Transverse colon (tissue), 4 donors: ENCODE measurements at regions not wholly inside any gene's neighbourhood (a gene's known extent, or its start where the extent isn't known, plus 50 kb on each side); places are given as distances from the start of the nearest gene placed in this dataset.
A peak's percentile ranks its signal among the peaks of the same experiment; 100 is the strongest.
"Not testable (repeated sequence)": the region's sequence is repeated elsewhere in the genome, so short reads cannot be mapped to it uniquely, and the experiment has no call there.

ENCODE experiments used
- DNase-seq: peaks from one replicate; pipeline ENCODE4 v3.0.0-alpha.2; 2019
- H3K27ac ChIP-seq, 4 donors: fragments of 200-600 bp; sonication (generic); 2 replicates each; pipeline ENCODE4 v1.5.1; 2016 to 2018; ENCODE audit warnings: inconsistent platforms in 4 of 4
- H3K27me3 ChIP-seq: fragments of 200-600 bp; sonication (generic); 2 replicates; pipeline ENCODE4 v1.5.1; 2017; ENCODE audit warnings: inconsistent platforms
- H3K36me3 ChIP-seq, 4 donors: fragments of 200-600 bp; sonication (generic); 2 replicates each; pipeline ENCODE4 v1.5.1; 2017 to 2019; ENCODE audit warnings: inconsistent platforms in 4 of 4
- H3K4me1 ChIP-seq, 4 donors: fragments of 200-600 bp; sonication (generic); 2 replicates each; pipeline ENCODE4 v1.5.1; 2017 to 2020; ENCODE audit warnings: inconsistent platforms in 4 of 4
- H3K4me3 ChIP-seq, 4 donors: fragments of 200-600 bp; sonication (generic); 1 replicate in 1 of 4; 2 replicates in 3 of 4; pipeline versions ENCODE4 v1.5.1 to v1.6.1; 2017 to 2019; ENCODE audit warnings: inconsistent platforms in 4 of 4
- H3K9me3 ChIP-seq, 2 donors: fragments of 200-600 bp; sonication (generic); 2 replicates each; pipeline ENCODE4 v1.5.1; 2017 to 2019; ENCODE audit warnings: inconsistent platforms in 2 of 2
- EP300 ChIP-seq: sonication (generic); formaldehyde crosslinking; IDR thresholded peaks from one replicate; pipeline ENCODE4 v1.6.1; 2017; ENCODE audit warnings: antibody characterized with exemption, low read depth
- POLR2A ChIP-seq: fragments of 450-650 bp; IDR thresholded peaks from one replicate; pipeline ENCODE4 v1.6.1; 2016; ENCODE audit warnings: antibody characterized with exemption, mild to moderate bottlenecking, moderate library complexity
- POLR2AphosphoS5 ChIP-seq, 3 donors: sonication (generic); formaldehyde crosslinking; IDR thresholded peaks; one replicate each; pipeline ENCODE4 v1.6.1; 2016; ENCODE audit warnings: antibody characterized with exemption in 3 of 3
- WGBS, 2 donors: methylation state at CpG; one replicate each; pipeline ENCODE4 v1.1.5; 2018; ENCODE audit warnings: low coverage in 1 of 2; 5-methylcytosine and 5-hydroxymethylcytosine counted together
- in situ Hi-C, 4 donors: fragments of 200-750 bp; cut with MboI; loops; one replicate each; pipeline versions ENCODE4 v1.15.0 to v1.15.1; 2017; ENCODE audit warnings: low sequenced_read_pairs in 3 of 4, low pct_ligation_motif_present in 1 of 4, low pct_unique_long_range_greater_than_20kb in 1 of 4
- intact Hi-C: fragments of 100-400 bp; cut with DNase I; formaldehyde crosslinking; loops from one replicate; pipeline ENCODE4 v1.15.1; 2023; ENCODE audit warnings: low total_unique reads
- TF ChIP-seq, protein P1 (sequence below), 5 experiments: fragments of 200-600 bp in 3 of 5; fragments of 450-650 bp in 2 of 5; sonication (generic) in 3 of 5; IDR thresholded peaks; 1 replicate in 2 of 5; 2 replicates in 3 of 5; pipeline ENCODE4 v1.5.1; 2016 to 2017; ENCODE audit warnings: antibody characterized with exemption in 5 of 5, inconsistent platforms in 3 of 5, mild to moderate bottlenecking in 2 of 5, moderate library complexity in 1 of 5

DNA sequence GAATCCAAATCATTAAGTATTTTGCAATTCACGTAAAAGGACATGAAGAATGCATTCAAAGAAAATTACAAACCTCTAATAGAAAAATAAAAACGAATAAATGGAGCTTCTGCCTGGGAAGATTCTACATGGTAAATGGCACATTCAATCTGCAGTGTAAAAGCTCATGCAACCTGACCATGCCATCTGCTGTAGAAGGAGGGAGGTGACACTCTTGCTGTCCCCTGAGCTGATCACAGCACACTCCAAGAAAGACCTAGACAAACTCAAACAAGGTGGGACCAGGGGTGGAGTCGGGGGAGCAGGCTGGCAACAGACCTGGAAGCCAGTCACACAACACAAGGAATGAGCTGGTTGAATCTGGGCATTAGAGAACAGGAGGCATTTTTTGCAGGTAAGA is 101.8 kb downstream of the BDH1 start:
- Histone ChIP-seq H3K9me3 (no peaks in the 10 kb centered on the region), H3K27me3 (no peaks in the 10 kb centered on the region), H3K36me3 (no peaks in the 10 kb centered on the region), H3K4me1 (peaks cover 0 to 33% (median 14%) of the 10 kb centered on the region in 4 donors), H3K27ac (peak overlapping the region in 2 of 4 donors; percentile 1 to 38), H3K4me3 (no peak overlapping the region)
- peak; percentile 28 for DNase-seq
- intact Hi-C loops (no loop called here), in situ Hi-C loops (no loop called here)
- WGBS, 2 donors = 40 to 44% methylated on average over 2 to 3 of the region's 3 CpGs
- TF ChIP-seq, protein P1, sequence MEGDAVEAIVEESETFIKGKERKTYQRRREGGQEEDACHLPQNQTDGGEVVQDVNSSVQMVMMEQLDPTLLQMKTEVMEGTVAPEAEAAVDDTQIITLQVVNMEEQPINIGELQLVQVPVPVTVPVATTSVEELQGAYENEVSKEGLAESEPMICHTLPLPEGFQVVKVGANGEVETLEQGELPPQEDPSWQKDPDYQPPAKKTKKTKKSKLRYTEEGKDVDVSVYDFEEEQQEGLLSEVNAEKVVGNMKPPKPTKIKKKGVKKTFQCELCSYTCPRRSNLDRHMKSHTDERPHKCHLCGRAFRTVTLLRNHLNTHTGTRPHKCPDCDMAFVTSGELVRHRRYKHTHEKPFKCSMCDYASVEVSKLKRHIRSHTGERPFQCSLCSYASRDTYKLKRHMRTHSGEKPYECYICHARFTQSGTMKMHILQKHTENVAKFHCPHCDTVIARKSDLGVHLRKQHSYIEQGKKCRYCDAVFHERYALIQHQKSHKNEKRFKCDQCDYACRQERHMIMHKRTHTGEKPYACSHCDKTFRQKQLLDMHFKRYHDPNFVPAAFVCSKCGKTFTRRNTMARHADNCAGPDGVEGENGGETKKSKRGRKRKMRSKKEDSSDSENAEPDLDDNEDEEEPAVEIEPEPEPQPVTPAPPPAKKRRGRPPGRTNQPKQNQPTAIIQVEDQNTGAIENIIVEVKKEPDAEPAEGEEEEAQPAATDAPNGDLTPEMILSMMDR (IDR thresholded peaks at IDR 0.05) = peak in 2 of 5 experiments; percentile 25 to 47
- no peak for TF ChIP-seq EP300

DNA sequence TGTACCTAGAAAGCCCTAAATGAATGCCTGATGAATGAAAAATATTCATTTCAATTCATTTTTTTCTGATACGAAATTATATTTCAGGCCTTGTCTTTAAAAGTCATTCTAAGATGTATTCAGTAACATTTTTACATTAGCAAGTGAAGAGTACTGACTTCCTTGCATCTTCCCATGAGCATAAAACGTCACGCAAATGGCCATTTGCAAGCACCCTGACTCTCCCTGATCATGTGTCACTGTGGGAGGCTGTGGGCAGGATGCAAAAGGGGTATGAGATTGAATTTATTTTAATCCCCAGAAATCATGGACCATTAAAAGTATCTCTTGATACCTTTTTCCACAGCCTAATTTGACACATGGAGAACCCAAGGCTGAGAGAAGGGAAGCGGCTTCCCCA is 105.0 kb downstream of the BDH1 start:
- peaks cover 0 to 9% (median 4%) of the 10 kb centered on the region in 4 donors for H3K4me1 ChIP-seq
- no peak overlapping the region for H3K27ac ChIP-seq
- 86% methylated on average over 4 of the region's 4 CpGs for WGBS, 2 donors
- no peaks in the 10 kb centered on the region for H3K27me3 ChIP-seq
- no peaks in the 10 kb centered on the region for H3K9me3 ChIP-seq
- TF ChIP-seq POLR2A (no peak), EP300 (no peak), POLR2AphosphoS5 (IDR thresholded peaks at IDR 0.05) (no peak)
- TF ChIP-seq, protein P1 (IDR thresholded peaks at IDR 0.05) = no peak
- intact Hi-C loops (no loop called here), in situ Hi-C loops (no loop called here)
- no peak overlapping the region for H3K4me3 ChIP-seq
- no peaks in the 10 kb centered on the region for H3K36me3 ChIP-seq
- DNase-seq = no peak

DNA sequence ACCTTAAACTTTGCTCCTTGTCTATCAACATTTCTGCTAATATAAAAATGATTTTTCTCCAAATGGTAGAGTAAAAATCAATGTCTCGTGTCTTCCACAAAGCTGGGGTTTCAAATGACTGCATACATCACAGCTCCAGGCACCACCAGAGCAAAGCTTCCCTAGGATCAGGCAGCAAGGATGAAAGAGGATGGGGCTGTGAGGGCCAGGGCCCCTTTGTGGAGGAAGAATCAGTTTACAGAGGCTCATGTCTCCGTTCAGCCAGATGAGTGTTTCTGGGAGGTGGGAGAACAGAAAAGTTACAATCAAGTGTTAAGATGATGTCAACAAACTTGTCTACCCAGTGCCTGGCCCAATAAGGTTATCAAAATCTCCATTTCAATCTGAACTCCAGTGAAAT is 105.5 kb downstream of the BDH1 start:
- no peak for DNase-seq
- intact Hi-C loops = no loop called here
- 91 to 100% methylated on average over 1 to 2 of the region's 2 CpGs for WGBS, 2 donors
- TF ChIP-seq POLR2A (no peak), EP300 (no peak), POLR2AphosphoS5 (IDR thresholded peaks at IDR 0.05) (no peak)
- TF ChIP-seq, protein P1 (IDR thresholded peaks at IDR 0.05) = no peak
- Histone ChIP-seq H3K27me3 (no peaks in the 10 kb centered on the region), H3K27ac (no peak overlapping the region), H3K4me3 (no peak overlapping the region), H3K36me3 (no peaks in the 10 kb centered on the region), H3K9me3 (no peaks in the 10 kb centered on the region), H3K4me1 (peaks cover 0 to 8% (median 4%) of the 10 kb centered on the region in 4 donors)
- in situ Hi-C loops = no loop called here

DNA sequence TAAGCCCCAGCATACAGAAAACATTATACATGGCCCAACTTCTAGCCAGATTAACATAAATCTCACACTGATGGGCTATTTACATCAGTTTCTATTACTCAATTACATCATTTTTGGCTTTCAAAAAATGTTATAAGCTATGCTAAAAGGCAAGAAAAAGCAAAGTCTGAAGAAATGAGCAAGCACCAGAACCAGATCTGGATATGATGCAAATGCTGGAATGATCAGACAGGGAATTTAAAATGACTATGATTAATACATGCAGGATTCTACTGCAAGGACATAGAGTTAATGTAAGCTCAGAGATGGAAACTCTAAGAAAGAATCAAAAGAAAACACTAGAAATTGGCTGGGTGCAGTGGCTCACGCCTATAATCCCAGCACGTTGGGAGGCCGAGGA is 106.6 kb downstream of the BDH1 start:
- H3K4me1 ChIP-seq, H3K36me3 ChIP-seq, H3K27me3 ChIP-seq, in situ Hi-C loops, H3K27ac ChIP-seq, DNase-seq, H3K9me3 ChIP-seq, intact Hi-C loops, H3K4me3 ChIP-seq: not testable (repeated sequence)
- 83 to 91% methylated on average over 3 of the region's 3 CpGs for WGBS, 2 donors

DNA sequence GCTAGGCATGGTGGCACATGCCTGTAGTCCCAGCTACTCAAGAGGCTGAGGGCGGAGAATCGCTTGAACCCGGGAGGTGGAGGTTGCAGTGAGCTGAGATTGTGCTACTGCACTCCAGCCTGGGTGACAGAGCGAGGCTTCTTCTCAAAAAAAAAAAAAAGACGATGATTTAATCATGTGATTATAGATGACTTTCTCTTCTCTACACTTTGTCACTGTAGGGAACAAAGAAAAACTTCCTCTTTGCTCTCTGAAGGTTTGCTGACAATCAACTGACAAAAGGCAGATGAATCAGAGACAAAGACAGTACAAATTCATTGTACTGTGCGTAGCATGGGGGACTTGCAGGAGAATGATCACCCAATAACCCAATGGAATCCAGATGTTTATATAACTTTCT is 108.0 kb downstream of the BDH1 start:
- H3K9me3 ChIP-seq, H3K4me1 ChIP-seq, H3K36me3 ChIP-seq, H3K27me3 ChIP-seq, H3K4me3 ChIP-seq, DNase-seq, H3K27ac ChIP-seq, in situ Hi-C loops, intact Hi-C loops: not testable (repeated sequence)
- WGBS, 2 donors = 58 to 74% methylated on average over 2 to 5 of the region's 6 CpGs
